Uterus (tissue), 2 donors: ENCODE measurements at regions not wholly inside any gene's neighbourhood (a gene's known extent, or its start where the extent isn't known, plus 50 kb on each side); places are given as distances from the start of the nearest gene placed in this dataset.

ENCODE experiments used
- CTCF ChIP-seq, 4 experiments: fragments of 200-600 bp in 2 of 4; fragments of 450-650 bp in 2 of 4; sonication (generic) in 2 of 4; IDR thresholded peaks; one replicate each; pipeline ENCODE4 v1.5.1; 2016 to 2019; ENCODE audit warnings: antibody characterized with exemption in 4 of 4, mild to moderate bottlenecking in 2 of 4, moderate library complexity in 1 of 4
- POLR2A ChIP-seq, 2 donors: fragments of 450-650 bp; IDR thresholded peaks; one replicate each; pipeline ENCODE4 v1.6.1; 2016; ENCODE audit warnings: antibody characterized with exemption in 2 of 2, mild to moderate bottlenecking in 1 of 2, moderate library complexity in 1 of 2

GRCh38 chr2:105610576-105611332 is 134.0 kb upstream of the NCK2 start:
- TF ChIP-seq CTCF (IDR thresholded peaks at IDR 0.05) (no peak), POLR2A (IDR thresholded peaks at IDR 0.05) (no peak)
